GM10248 (cell line): ENCODE measurements at regions not wholly inside any gene's neighbourhood (a gene's known extent, or its start where the extent isn't known, plus 50 kb on each side); places are given as distances from the start of the nearest gene placed in this dataset.

Experiments used
- CTCF ChIA-PET: fragments of 300-600 bp; sonication (Branson Sonifier 250); formaldehyde crosslinking; extraction: SDS; loops from one replicate; lab custom pipeline; 2021; ENCODE audit warnings: antibody characterized with exemption; lab: Yijun Ruan, JAX
- POLR2A ChIA-PET: fragments of 350-650 bp; sonication (Branson Sonifier 250); formaldehyde crosslinking; extraction: SDS; loops from one replicate; lab custom pipeline; 2020; ENCODE audit warnings: antibody characterized with exemption; lab: Yijun Ruan, JAX
- DNase-seq: peaks from one replicate; pipeline ENCODE4 v3.0.0; 2012; ENCODE audit errors: extremely low spot score
- CTCF ChIP-seq: IDR thresholded peaks from 2 replicates; pipeline ENCODE4 v1.5.1; 2012; ENCODE audit warnings: mild to moderate bottlenecking, low read depth; ENCODE audit errors: extremely low read depth, missing control alignments, control extremely low read depth

- ChIA-PET CTCF (no interaction called here), POLR2A (no interaction called here)
- TF ChIP-seq CTCF, result no peak
- DNase-seq, result no peak
These were observed 79.1 kb upstream of the FOXB1 start for GRCh38 chr15:59924812-59925522.

DNA sequence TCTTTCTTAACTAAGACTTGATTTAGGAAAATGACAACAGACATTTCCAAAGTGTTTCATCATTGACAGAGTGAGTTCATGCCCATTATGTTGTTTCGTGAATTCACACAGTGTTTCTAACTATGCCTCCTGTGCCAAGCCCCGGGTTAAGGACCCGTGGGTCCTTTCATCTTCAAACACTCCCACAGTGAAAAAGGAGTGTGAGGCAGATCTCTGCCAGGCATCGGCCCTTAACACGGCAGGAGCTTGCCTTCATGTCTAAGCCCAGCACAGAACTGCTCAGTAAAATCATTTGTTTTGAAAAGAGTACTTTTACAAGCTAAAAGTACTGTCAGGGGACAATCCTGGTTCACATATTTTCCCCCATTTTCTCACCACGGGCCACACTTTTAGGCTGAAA is 80.0 kb upstream of the FOXB1 start:
- ChIA-PET POLR2A (no interaction called here), CTCF (no interaction called here)
- no peak for TF ChIP-seq CTCF
- DNase-seq, result no peak

GRCh38 chr15:59923508-59923907 is 80.6 kb upstream of the FOXB1 start:
- DNase-seq, result no peak
- ChIA-PET CTCF (no interaction called here), POLR2A (no interaction called here)
- no peak for TF ChIP-seq CTCF

DNA sequence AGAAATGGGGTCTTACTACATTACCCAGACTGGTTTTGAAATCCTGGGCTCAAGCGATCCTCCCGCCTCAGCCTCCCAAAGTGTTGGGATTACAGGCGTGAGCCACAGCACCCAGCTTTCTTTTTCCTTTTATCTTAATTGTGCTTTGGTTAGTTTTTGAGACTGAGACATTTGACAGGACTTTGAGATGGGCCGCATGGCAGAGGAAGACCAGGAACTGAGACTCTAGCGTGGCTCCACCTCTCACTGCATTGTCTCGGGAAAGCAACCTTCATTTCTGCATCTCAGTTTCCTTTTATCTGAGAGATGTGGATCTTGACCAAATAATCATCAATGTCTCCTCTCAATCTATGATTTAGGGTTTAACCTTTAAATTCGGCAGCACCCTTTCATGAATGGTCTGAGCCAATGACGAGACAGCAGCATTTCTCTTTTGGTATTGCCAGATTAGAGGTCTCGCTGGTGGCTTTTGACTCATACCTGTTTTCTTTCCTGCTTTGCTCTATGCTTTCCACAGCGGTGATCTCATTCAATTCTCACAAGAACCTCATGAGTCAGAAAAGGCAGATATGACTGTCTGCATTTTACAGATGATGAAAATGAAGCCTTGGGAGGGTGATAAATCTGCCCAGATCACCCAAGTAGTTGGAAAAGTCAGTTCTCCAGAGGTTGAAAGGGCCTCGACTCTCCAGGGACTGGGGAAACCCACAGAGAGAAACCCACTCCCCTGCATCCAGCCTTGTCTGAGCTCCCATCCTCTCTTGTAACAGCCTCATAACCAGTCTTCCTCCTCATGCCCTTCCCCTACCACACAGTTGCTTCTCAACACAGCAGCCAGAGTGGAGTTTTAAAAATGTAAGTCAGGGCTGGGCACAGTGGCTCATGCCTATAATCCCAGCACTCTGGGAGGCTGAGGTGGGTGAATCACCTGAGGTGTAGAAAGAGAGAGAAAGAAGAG is 84.8 kb upstream of the FOXB1 start:
- peak; percentile 65 for DNase-seq
- TF ChIP-seq CTCF, result no peak
- CTCF ChIA-PET, result interaction anchor here (1.3 to 5.2 kb wide), 8 partner anchors 12 to 407 kb away, joined by 3 to 56 read pairs (median 12); no protein-coding TSS in a partner anchor
- POLR2A ChIA-PET, result no interaction called here

DNA sequence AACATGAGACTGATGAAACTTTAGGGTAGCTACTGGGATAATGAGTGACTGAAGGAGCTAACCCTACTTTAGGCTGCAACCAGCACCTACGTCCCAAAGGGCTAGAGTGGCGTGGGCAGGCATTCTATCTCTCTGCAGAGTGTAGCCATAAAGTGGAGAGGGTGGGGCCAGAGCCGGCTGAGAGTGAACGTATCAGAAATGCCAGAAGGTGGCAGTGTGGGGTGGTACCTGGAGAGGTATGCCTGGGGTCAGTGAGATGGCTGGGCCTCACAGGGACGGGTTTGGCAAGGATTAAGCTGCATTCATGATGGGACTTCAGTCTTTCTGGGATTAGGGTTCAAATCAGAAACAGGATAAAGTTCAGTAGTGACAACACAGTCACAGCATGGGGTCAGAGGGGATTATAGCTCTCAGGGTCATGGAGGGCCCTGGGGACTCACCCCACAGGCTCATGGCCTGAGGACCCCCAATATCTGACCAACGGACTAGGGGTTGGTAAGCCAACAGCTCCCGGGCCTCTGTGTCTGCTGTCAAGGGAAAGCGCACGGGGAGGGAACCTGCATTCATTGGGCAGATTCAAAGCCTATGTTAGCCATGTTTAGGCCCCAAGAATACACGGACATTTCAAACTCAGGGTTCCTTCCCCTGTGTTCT is 86.5 kb upstream of the FOXB1 start:
- ChIA-PET POLR2A (no interaction called here), CTCF (interaction anchor here (0.7 to 5.2 kb wide), 27 partner anchors 10 to 1000 kb away, joined by 3 to 56 read pairs (median 3); no protein-coding TSS in a partner anchor)
- TF ChIP-seq CTCF, result peak; percentile 75
- DNase-seq, result peak; percentile 68

GRCh38 chr15:59906046-59906445 is 98.1 kb upstream of the FOXB1 start:
- POLR2A ChIA-PET, result no interaction called here
- TF ChIP-seq CTCF, result no peak

More at GRCh38 chr15:59906046-59906445, 98.1 kb upstream of the FOXB1 start:
- no peak for DNase-seq
- CTCF ChIA-PET, result interaction anchor here (3.7 kb wide), 1 partner anchor 12 kb away, joined by 12 read pairs; no protein-coding TSS in a partner anchor
